Prostate gland (tissue), 2 donors: ENCODE measurements at regions not wholly inside any gene's neighbourhood (a gene's known extent, or its start where the extent isn't known, plus 50 kb on each side); places are given as distances from the start of the nearest gene placed in this dataset.

Source experiments
- POLR2A ChIP-seq: fragments of 450-650 bp; IDR thresholded peaks from one replicate; pipeline ENCODE4 v1.6.1; 2016; ENCODE audit warnings: antibody characterized with exemption, mild to moderate bottlenecking
- POLR2AphosphoS5 ChIP-seq: sonication (generic); formaldehyde crosslinking; IDR thresholded peaks from one replicate; pipeline ENCODE4 v1.6.1; 2017; ENCODE audit warnings: antibody characterized with exemption
- TF ChIP-seq, protein P1 (sequence below), 4 experiments: fragments of 200-600 bp in 2 of 4; fragments of 450-650 bp in 2 of 4; sonication (generic) in 2 of 4; IDR thresholded peaks; 1 replicate in 3 of 4; 2 replicates in 1 of 4; pipeline ENCODE4 v1.5.1; 2016 to 2019; ENCODE audit warnings: antibody characterized with exemption in 4 of 4, mild to moderate bottlenecking in 2 of 4, moderate library complexity in 2 of 4

DNA sequence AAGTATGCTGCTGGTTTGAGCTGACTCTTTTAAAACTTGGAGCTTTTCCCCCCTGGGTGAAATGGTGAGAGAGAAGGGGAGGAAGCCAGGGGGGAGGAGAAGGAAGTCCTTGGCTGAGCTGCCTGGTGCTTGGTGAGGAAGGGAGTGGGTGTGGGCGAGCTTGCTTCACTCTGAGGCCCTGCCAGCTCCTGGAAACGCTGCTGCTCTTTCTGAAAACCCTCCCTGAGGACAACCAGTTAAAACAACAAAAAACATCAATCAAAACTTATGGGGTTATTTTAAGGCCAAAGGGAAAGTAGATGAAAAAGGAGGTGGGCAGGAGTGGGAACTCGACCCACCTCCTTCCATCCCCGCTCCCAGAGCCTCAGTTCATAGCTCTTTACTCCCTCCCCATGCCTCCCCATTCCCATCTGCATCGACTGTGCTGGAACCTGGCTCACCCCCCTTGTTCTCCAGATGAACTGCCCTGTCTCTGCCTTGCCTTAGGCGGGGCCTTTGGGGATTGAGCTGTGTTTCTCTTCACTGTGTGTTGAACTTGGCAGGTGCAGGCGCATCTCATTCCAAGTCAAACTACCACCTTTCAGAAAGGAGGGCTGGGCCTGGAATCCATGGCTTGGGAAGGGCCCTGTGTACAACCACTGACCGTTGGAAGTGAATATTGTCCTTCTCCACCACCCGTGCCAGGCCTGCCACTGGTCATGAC, 166.1 kb downstream of the ZNF621 start:
- TF ChIP-seq, protein P1, sequence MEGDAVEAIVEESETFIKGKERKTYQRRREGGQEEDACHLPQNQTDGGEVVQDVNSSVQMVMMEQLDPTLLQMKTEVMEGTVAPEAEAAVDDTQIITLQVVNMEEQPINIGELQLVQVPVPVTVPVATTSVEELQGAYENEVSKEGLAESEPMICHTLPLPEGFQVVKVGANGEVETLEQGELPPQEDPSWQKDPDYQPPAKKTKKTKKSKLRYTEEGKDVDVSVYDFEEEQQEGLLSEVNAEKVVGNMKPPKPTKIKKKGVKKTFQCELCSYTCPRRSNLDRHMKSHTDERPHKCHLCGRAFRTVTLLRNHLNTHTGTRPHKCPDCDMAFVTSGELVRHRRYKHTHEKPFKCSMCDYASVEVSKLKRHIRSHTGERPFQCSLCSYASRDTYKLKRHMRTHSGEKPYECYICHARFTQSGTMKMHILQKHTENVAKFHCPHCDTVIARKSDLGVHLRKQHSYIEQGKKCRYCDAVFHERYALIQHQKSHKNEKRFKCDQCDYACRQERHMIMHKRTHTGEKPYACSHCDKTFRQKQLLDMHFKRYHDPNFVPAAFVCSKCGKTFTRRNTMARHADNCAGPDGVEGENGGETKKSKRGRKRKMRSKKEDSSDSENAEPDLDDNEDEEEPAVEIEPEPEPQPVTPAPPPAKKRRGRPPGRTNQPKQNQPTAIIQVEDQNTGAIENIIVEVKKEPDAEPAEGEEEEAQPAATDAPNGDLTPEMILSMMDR (IDR thresholded peaks at IDR 0.05): no peak
- no peak for TF ChIP-seq POLR2A
- TF ChIP-seq POLR2AphosphoS5: peak; percentile 82
